H1 (cell line): ENCODE measurements at regions not wholly inside any gene's neighbourhood (a gene's known extent, or its start where the extent isn't known, plus 50 kb on each side); places are given as distances from the start of the nearest gene placed in this dataset.

Source experiments
- CTCF ChIA-PET: fragments of 300-600 bp; sonication (Branson Sonifier 250); formaldehyde crosslinking; loops from one replicate; lab custom pipeline; 2021; ENCODE audit not compliant: partially characterized antibody; lab: Charles Lee
- POLR2A ChIA-PET: fragments of 300-600 bp; sonication (Branson Sonifier 250); formaldehyde crosslinking; loops from one replicate; lab custom pipeline; 2021; ENCODE audit warnings: inconsistent platforms; ENCODE audit not compliant: partially characterized antibody; lab: Charles Lee
- DNase-seq, 2 experiments: peaks; one replicate each; pipeline versions ENCODE4 v3.0.0 to v3.0.0-alpha.2; 2010 to 2022; ENCODE audit warnings: low spot score in 2 of 2, low read depth in 1 of 2, mixed read lengths in 1 of 2
- FAIRE-seq: peaks from 2 replicates; lab custom pipeline; 2011; peaks lifted over from hg19 to GRCh38; lab: Jason Lieb, UNC
- H2AFZ ChIP-seq: 2 replicates; pipeline ENCODE4 v1.8.1; 2012; ENCODE audit warnings: low read length, inconsistent platforms
- H2AK5ac ChIP-seq: 2 replicates; pipeline ENCODE4 v1.6.1; 2013; ENCODE audit warnings: low read depth, low read length
- H2BK120ac ChIP-seq: replicated peaks from 2 replicates; pipeline ENCODE3; 2013; ENCODE audit warnings: low read depth, low read length, inconsistent platforms
- H2BK12ac ChIP-seq: 2 replicates; pipeline ENCODE4 v1.6.1; 2013; ENCODE audit warnings: low read depth, low read length
- H2BK15ac ChIP-seq: 2 replicates; pipeline ENCODE4 v1.6.1; 2013; ENCODE audit warnings: low read length
- H2BK20ac ChIP-seq: 2 replicates; pipeline ENCODE4 v1.6.1; 2013; ENCODE audit warnings: low read length
- H2BK5ac ChIP-seq: 2 replicates; pipeline ENCODE4 v1.6.1; 2013; ENCODE audit warnings: low read depth, low read length
- H3K14ac ChIP-seq: 2 replicates; pipeline ENCODE4 v1.6.1; 2013; ENCODE audit warnings: inconsistent platforms; ENCODE audit not compliant: insufficient read length
- H3K18ac ChIP-seq: 2 replicates; pipeline ENCODE4 v1.6.1; 2013; ENCODE audit warnings: low read length; ENCODE audit errors: extremely low read depth
- H3K23ac ChIP-seq: 2 replicates; pipeline ENCODE4 v1.6.1; 2013; ENCODE audit warnings: inconsistent platforms; ENCODE audit not compliant: insufficient read length
- H3K23me2 ChIP-seq: 2 replicates; pipeline ENCODE4 v1.6.1; 2013; ENCODE audit warnings: low read depth, low read length
- H3K27ac ChIP-seq: 2 replicates; pipeline ENCODE4 v1.6.1; 2011; ENCODE audit warnings: low read depth, low read length, inconsistent platforms
- H3K27me3 ChIP-seq, 4 experiments: replicated peaks in 1 of 4; 1 replicate in 1 of 4; 2 replicates in 3 of 4; pipeline versions ENCODE4 v1.6.1 to v1.8.1; 2011 to 2013; ENCODE audit warnings: low read length in 3 of 4, mild to moderate bottlenecking in 3 of 4, inconsistent platforms in 2 of 4, mixed read lengths in 2 of 4, moderate library complexity in 1 of 4; ENCODE audit not compliant: control insufficient read depth in 3 of 4, insufficient read depth in 3 of 4; ENCODE audit errors: extremely low read depth in 1 of 4
- H3K36me3 ChIP-seq, 4 experiments: 2 replicates each; pipeline versions ENCODE4 v1.6.1 to v1.8.1; 2011 to 2013; ENCODE audit warnings: mild to moderate bottlenecking in 4 of 4, low read length in 3 of 4, moderate library complexity in 2 of 4, control low read depth in 1 of 4, inconsistent platforms in 1 of 4; ENCODE audit not compliant: insufficient read depth in 4 of 4, control insufficient read depth in 2 of 4
- H3K4ac ChIP-seq: replicated peaks from 2 replicates; pipeline ENCODE3; 2013; ENCODE audit warnings: low read length, low read depth, mixed read lengths, inconsistent platforms; ENCODE audit not compliant: insufficient read length
- H3K4me1 ChIP-seq, 4 experiments: replicated peaks in 1 of 4; 1 replicate in 1 of 4; 2 replicates in 3 of 4; pipeline versions ENCODE4 v1.6.1 to v1.8.1; 2011 to 2013; ENCODE audit warnings: low read length in 3 of 4, inconsistent platforms in 2 of 4, mixed read lengths in 1 of 4; ENCODE audit not compliant: insufficient read depth in 4 of 4, control insufficient read depth in 3 of 4
- H3K4me2 ChIP-seq, 2 experiments: 2 replicates each; pipeline versions ENCODE4 v1.6.1 to v1.8.1; 2011 to 2013; ENCODE audit warnings: low read depth in 2 of 2, low read length in 2 of 2, control low read depth in 1 of 2, inconsistent platforms in 1 of 2, mild to moderate bottlenecking in 1 of 2; ENCODE audit not compliant: insufficient read depth in 1 of 2
- H3K4me3 ChIP-seq, 4 experiments: fragments of 200-600, 300-600 bp in 1 of 4; sonication (generic), shearing (Covaris generic), sonication (Bioruptor Twin) in 1 of 4; 2 replicates each; pipeline versions ENCODE4 v1.5.1 to v1.8.1; 2011 to 2016; ENCODE audit warnings: low read length in 4 of 4, low read depth in 3 of 4, control low read depth in 2 of 4, inconsistent platforms in 2 of 4, mild to moderate bottlenecking in 2 of 4, mixed read lengths in 1 of 4, moderate library complexity in 1 of 4; ENCODE audit not compliant: insufficient read depth in 2 of 4; ENCODE audit errors: extremely low read depth in 1 of 4
- H3K56ac ChIP-seq: replicated peaks from 2 replicates; pipeline ENCODE3; 2013; ENCODE audit warnings: low read depth, mild to moderate bottlenecking, mixed read lengths, low read length, inconsistent platforms; ENCODE audit not compliant: insufficient read length
- H3K79me1 ChIP-seq: 2 replicates; pipeline ENCODE4 v1.6.1; 2013; ENCODE audit warnings: low read depth, low read length, control low read depth
- H3K79me2 ChIP-seq, 2 experiments: 2 replicates each; pipeline versions ENCODE4 v1.6.1 to v1.8.1; 2012 to 2013; ENCODE audit warnings: low read length in 2 of 2, mild to moderate bottlenecking in 2 of 2, inconsistent platforms in 1 of 2; ENCODE audit not compliant: insufficient read depth in 2 of 2, control insufficient read depth in 1 of 2
- H3K9ac ChIP-seq, 4 experiments: replicated peaks in 1 of 4; 1 replicate in 1 of 4; 2 replicates in 3 of 4; pipeline versions ENCODE4 v1.6.1 to v1.8.1; 2011 to 2013; ENCODE audit warnings: low read depth in 3 of 4, low read length in 3 of 4, control low read depth in 2 of 4, mild to moderate bottlenecking in 2 of 4, moderate library complexity in 2 of 4, inconsistent platforms in 1 of 4; ENCODE audit errors: extremely low read depth in 1 of 4
- H3K9me3 ChIP-seq, 2 experiments: 2 replicates each; pipeline versions ENCODE4 v1.6.1 to v1.8.1; 2012 to 2013; ENCODE audit warnings: mild to moderate bottlenecking in 2 of 2, moderate library complexity in 2 of 2, control low read depth in 1 of 2, inconsistent platforms in 1 of 2, low read depth in 1 of 2, low read length in 1 of 2, mixed read lengths in 1 of 2; ENCODE audit not compliant: insufficient read depth in 2 of 2
- H4K20me1 ChIP-seq, 2 experiments: replicated peaks in 1 of 2; 2 replicates each; pipeline versions ENCODE3 to v1.8.1; 2011 to 2013; ENCODE audit warnings: inconsistent platforms in 2 of 2, low read length in 2 of 2, mild to moderate bottlenecking in 1 of 2; ENCODE audit not compliant: insufficient read depth in 2 of 2, control insufficient read depth in 1 of 2
- H4K5ac ChIP-seq: 2 replicates; pipeline ENCODE4 v1.6.1; 2013; ENCODE audit warnings: low read length, low read depth, mixed read lengths, inconsistent platforms; ENCODE audit not compliant: insufficient read length
- H4K8ac ChIP-seq: 2 replicates; pipeline ENCODE4 v1.8.0; 2013; ENCODE audit warnings: mild to moderate bottlenecking, moderate library complexity, low read length, inconsistent platforms; ENCODE audit not compliant: insufficient read depth; ENCODE audit errors: extremely low read depth
- H4K91ac ChIP-seq: replicated peaks from 2 replicates; pipeline ENCODE3; 2013; ENCODE audit warnings: low read length, mixed read lengths, inconsistent platforms; ENCODE audit not compliant: insufficient read length
- BCL11A ChIP-seq, 2 experiments: IDR thresholded peaks; one replicate each; pipeline ENCODE4 v1.6.1; 2011; ENCODE audit warnings: low read depth in 2 of 2, low read length in 2 of 2, mild to moderate bottlenecking in 2 of 2
- BRCA1 ChIP-seq: IDR thresholded peaks from 2 replicates; pipeline ENCODE4 v1.6.1; 2012; ENCODE audit warnings: low read depth, low read length, improper control_type of control experiment
- CBX8 ChIP-seq: fragments of 300-800, 300-1000 bp; sonication (generic); IDR thresholded peaks from 2 replicates; pipeline ENCODE4 v1.7.1; 2016; ENCODE audit warnings: low read depth, low read length, borderline replicate concordance
- CREB1 ChIP-seq: IDR thresholded peaks from 2 replicates; pipeline ENCODE4 v1.6.1; 2012; ENCODE audit warnings: inconsistent platforms
- EP300 ChIP-seq, 2 experiments: IDR thresholded peaks; 1 replicate in 1 of 2; 2 replicates in 1 of 2; pipeline ENCODE4 v1.6.1; 2011 to 2012; ENCODE audit warnings: low read depth in 2 of 2, low read length in 2 of 2, mild to moderate bottlenecking in 2 of 2, borderline replicate concordance in 1 of 2, inconsistent platforms in 1 of 2, moderate library complexity in 1 of 2
- HDAC6 ChIP-seq: IDR thresholded peaks from one replicate; pipeline ENCODE4 v1.7.1; 2012; ENCODE audit warnings: low read depth, mild to moderate bottlenecking, inconsistent platforms, low read length, moderate library complexity
- MAFK ChIP-seq: IDR thresholded peaks from 2 replicates; pipeline ENCODE4 v1.6.1; 2012; ENCODE audit warnings: low read depth, mild to moderate bottlenecking, improper control_type of control experiment, low read length
- POLR2AphosphoS5 ChIP-seq: IDR thresholded peaks from 2 replicates; pipeline ENCODE4 v1.6.1; 2011; ENCODE audit warnings: low read depth, low read length
- RFX5 ChIP-seq: IDR thresholded peaks from 2 replicates; pipeline ENCODE4 v1.6.1; 2011; ENCODE audit warnings: low read depth, low read length, improper control_type of control experiment, borderline replicate concordance
- TCF12 ChIP-seq: IDR thresholded peaks from 2 replicates; pipeline ENCODE4 v1.6.1; 2011; ENCODE audit warnings: low read depth, mild to moderate bottlenecking, low read length
- ZNF274 ChIP-seq: IDR thresholded peaks from 2 replicates; pipeline ENCODE4 v1.7.0; 2012; ENCODE audit warnings: low read length, borderline replicate concordance; ENCODE audit errors: extremely low read depth
- TF ChIP-seq, protein P1 (sequence below): IDR thresholded peaks from 2 replicates; pipeline ENCODE4 v1.6.1; 2011; ENCODE audit warnings: low read length, improper control_type of control experiment
- TF ChIP-seq, protein P2 (sequence below): IDR thresholded peaks from 2 replicates; pipeline ENCODE4 v1.6.1; 2011; ENCODE audit warnings: low read depth, mild to moderate bottlenecking, low read length; ENCODE audit not compliant: insufficient read depth

DNA sequence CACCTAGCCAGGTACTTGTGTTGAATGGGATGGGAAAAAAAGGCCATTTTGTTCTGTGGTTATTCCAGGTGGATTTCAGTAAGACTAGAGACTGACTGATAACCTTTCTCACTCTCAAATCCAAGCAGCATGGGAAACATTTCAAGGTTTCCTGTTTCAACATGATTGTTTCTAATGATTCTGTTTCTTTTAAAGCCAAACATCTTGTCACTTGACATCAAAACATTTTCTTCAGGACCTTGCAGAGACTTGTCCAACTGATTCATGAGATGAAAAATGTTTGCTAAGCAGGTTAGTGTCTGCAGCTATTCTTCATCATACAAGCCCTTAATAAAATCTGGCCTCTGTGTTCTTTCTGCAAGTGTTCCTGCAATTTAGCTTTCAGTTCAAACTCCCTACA lies 456.5 kb upstream of the CWC22 start:
- H3K79me2 ChIP-seq = no peaks in the 10 kb centered on the region
- no peak overlapping the region for H2BK20ac ChIP-seq
- no peak overlapping the region for H3K4me2 ChIP-seq
- H2BK5ac ChIP-seq = no peak overlapping the region
- H3K27me3 ChIP-seq = no peaks in the 10 kb centered on the region
- FAIRE-seq (no peak), DNase-seq (no peak)
- H3K18ac ChIP-seq = no peak overlapping the region
- no peaks in the 10 kb centered on the region for H3K4me1 ChIP-seq
- no peak overlapping the region for H3K56ac ChIP-seq
- H4K5ac ChIP-seq = no peak overlapping the region
- CTCF ChIA-PET = no interaction called here
- H3K9me3 ChIP-seq = no peaks in the 10 kb centered on the region
- H3K79me1 ChIP-seq = no peaks in the 10 kb centered on the region
- POLR2A ChIA-PET = no interaction called here
- no peak overlapping the region for H3K27ac ChIP-seq
- no peak overlapping the region for H4K8ac ChIP-seq
- H2BK12ac ChIP-seq = no peak overlapping the region
- no peaks in the 10 kb centered on the region for H4K20me1 ChIP-seq
- H3K36me3 ChIP-seq = no peaks in the 10 kb centered on the region
- TF ChIP-seq EP300 (IDR thresholded peaks at IDR 0.05; ENCODE audit: borderline replicate concordance in 1 of 2, low read depth in 2 of 2, low read length in 2 of 2) (no peak), TCF12 (no peak), ZNF274 (no peak), MAFK (no peak), CBX8 (no peak), BRCA1 (no peak), CREB1 (no peak), HDAC6 (no peak), RFX5 (no peak), BCL11A (IDR thresholded peaks at IDR 0.05; ENCODE audit: low read depth in 2 of 2, low read length in 2 of 2) (no peak), POLR2AphosphoS5 (no peak)
- TF ChIP-seq, protein P1, sequence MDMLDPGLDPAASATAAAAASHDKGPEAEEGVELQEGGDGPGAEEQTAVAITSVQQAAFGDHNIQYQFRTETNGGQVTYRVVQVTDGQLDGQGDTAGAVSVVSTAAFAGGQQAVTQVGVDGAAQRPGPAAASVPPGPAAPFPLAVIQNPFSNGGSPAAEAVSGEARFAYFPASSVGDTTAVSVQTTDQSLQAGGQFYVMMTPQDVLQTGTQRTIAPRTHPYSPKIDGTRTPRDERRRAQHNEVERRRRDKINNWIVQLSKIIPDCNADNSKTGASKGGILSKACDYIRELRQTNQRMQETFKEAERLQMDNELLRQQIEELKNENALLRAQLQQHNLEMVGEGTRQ = no peak
- TF ChIP-seq, protein P2, sequence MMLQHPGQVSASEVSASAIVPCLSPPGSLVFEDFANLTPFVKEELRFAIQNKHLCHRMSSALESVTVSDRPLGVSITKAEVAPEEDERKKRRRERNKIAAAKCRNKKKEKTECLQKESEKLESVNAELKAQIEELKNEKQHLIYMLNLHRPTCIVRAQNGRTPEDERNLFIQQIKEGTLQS = no peak
- no peak overlapping the region for H2BK120ac ChIP-seq
- H3K9ac ChIP-seq = no peak overlapping the region
- H3K4me3 ChIP-seq = no peak overlapping the region
- H3K14ac ChIP-seq = no peak overlapping the region
- H3K23ac ChIP-seq = no peak overlapping the region
- no peaks in the 10 kb centered on the region for H3K23me2 ChIP-seq
- peak overlapping the region; percentile 87 for H2AFZ ChIP-seq
- no peak overlapping the region for H2AK5ac ChIP-seq
- H3K4ac ChIP-seq = no peak overlapping the region
- no peak overlapping the region for H2BK15ac ChIP-seq
- no peak overlapping the region for H4K91ac ChIP-seq
